HepG2 (cell line): ENCODE measurements at regions not wholly inside any gene's neighbourhood (a gene's known extent, or its start where the extent isn't known, plus 50 kb on each side); places are given as distances from the start of the nearest gene placed in this dataset.

Experiments used
- ARNTL ChIP-seq: sonication (generic); formaldehyde crosslinking; IDR thresholded peaks from 2 replicates; pipeline ENCODE4 v1.4.0; 2020; ENCODE audit warnings: mild to moderate bottlenecking, missing genetic modification reagents
- ATF3 ChIP-seq: sonication (generic); formaldehyde crosslinking; IDR thresholded peaks from 2 replicates; pipeline ENCODE4 v1.4.0; 2020; ENCODE audit warnings: missing genetic modification reagents
- HNF4G ChIP-seq, 2 experiments: sonication (generic) in 1 of 2; formaldehyde crosslinking in 1 of 2; IDR thresholded peaks; 2 replicates each; pipeline versions ENCODE4 v1.4.0 to v1.6.1; 2011 to 2020; ENCODE audit warnings: borderline replicate concordance in 2 of 2, low read depth in 2 of 2, mild to moderate bottlenecking in 2 of 2, low read length in 1 of 2, missing genetic modification reagents in 1 of 2, moderate library complexity in 1 of 2
- POLR2AphosphoS2 ChIP-seq: IDR thresholded peaks from 2 replicates; pipeline ENCODE4 v1.6.1; 2011; ENCODE audit warnings: low read depth, low read length, improper control_type of control experiment
- TCF12 ChIP-seq, 2 experiments: fragments of 450-650 bp in 1 of 2; sonication (generic) in 1 of 2; formaldehyde crosslinking in 1 of 2; IDR thresholded peaks; 2 replicates each; pipeline versions ENCODE4 v1.6.1 to v1.8.0; 2017 to 2022; ENCODE audit warnings: antibody characterized with exemption in 1 of 2, mild to moderate bottlenecking in 1 of 2, missing genetic modification reagents in 1 of 2, moderate library complexity in 1 of 2
- ZBTB2 ChIP-seq: sonication (generic); formaldehyde crosslinking; IDR thresholded peaks from 2 replicates; pipeline ENCODE4 v1.8.0; 2022; ENCODE audit warnings: low read depth, missing genetic modification reagents
- ZNF747 ChIP-seq: sonication (generic); formaldehyde crosslinking; IDR thresholded peaks from 2 replicates; pipeline ENCODE4 v1.8.1; 2023; ENCODE audit warnings: missing genetic modification reagents, mild to moderate bottlenecking, borderline replicate concordance
- ZNF776 ChIP-seq: sonication (generic); formaldehyde crosslinking; IDR thresholded peaks from 2 replicates; pipeline ENCODE4 v1.4.0; 2020; ENCODE audit warnings: mild to moderate bottlenecking, missing genetic modification reagents

GRCh38 chr7:112882991-112883390 is 92.8 kb upstream of the TMEM168 start:
- no peak for TF ChIP-seq POLR2AphosphoS2
- TF ChIP-seq HNF4G (IDR thresholded peaks at IDR 0.05; ENCODE audit: borderline replicate concordance, low read depth, low read length), result no peak
- TF ChIP-seq HNF4G (CRISPR knock-in tag; IDR thresholded peaks at IDR 0.05; ENCODE audit: borderline replicate concordance, low read depth), result no peak
- TF ChIP-seq ZBTB2 (CRISPR knock-in tag), result no peak
- TF ChIP-seq ATF3 (CRISPR knock-in tag), result no peak
- TF ChIP-seq ZNF747 (CRISPR knock-in tag), result no peak
- TF ChIP-seq ZNF776 (CRISPR knock-in tag), result no peak
- TF ChIP-seq ARNTL (CRISPR knock-in tag), result no peak
- TF ChIP-seq TCF12 (IDR thresholded peaks at IDR 0.05), result no peak
- no peak for TF ChIP-seq TCF12 (CRISPR knock-in tag; IDR thresholded peaks at IDR 0.05)
